OCI-LY7 (cell line): ENCODE measurements at regions not wholly inside any gene's neighbourhood (a gene's known extent, or its start where the extent isn't known, plus 50 kb on each side); places are given as distances from the start of the nearest gene placed in this dataset.
"Not testable (repeated sequence)": the region's sequence is repeated elsewhere in the genome, so short reads cannot be mapped to it uniquely, and the experiment has no call there.

Source experiments
- BruUV-seq: library from RNA; stranded (reverse); fragments of 400-500 nt; replicated peaks from 2 replicates; lab custom pipeline; 2021; lab: Mats Ljungman, UMichigan
- CTCF ChIA-PET: fragments of 300-600 bp; sonication (Branson Sonifier 250); formaldehyde crosslinking; loops from one replicate; lab custom pipeline; 2022; ENCODE audit warnings: antibody characterized with exemption; ENCODE audit not compliant: unreplicated experiment; lab: Charles Lee
- POLR2A ChIA-PET: fragments of 300-600 bp; sonication (Branson Sonifier 250); formaldehyde crosslinking; loops from one replicate; lab custom pipeline; 2022; ENCODE audit warnings: antibody characterized with exemption; lab: Charles Lee
- DNase-seq: peaks from one replicate; pipeline ENCODE4 v3.0.0-alpha.2; 2015; ENCODE audit warnings: low spot score
- H2AFZ ChIP-seq: fragments of 200-600 bp; sonication (generic), shearing (Covaris generic); 2 replicates; pipeline ENCODE4 v1.6.1; 2014; ENCODE audit warnings: mild to moderate bottlenecking, antibody characterized with exemption, low read length, moderate library complexity
- H3K27ac ChIP-seq: fragments of 200-600 bp; sonication (generic); 2 replicates; pipeline ENCODE4 v1.5.1; 2014; ENCODE audit warnings: mixed run types, low read depth, mild to moderate bottlenecking, moderate library complexity, low read length, inconsistent platforms; ENCODE audit not compliant: poor library complexity, severe bottlenecking
- H3K36me3 ChIP-seq: fragments of 200-600 bp; sonication (generic); 2 replicates; pipeline ENCODE4 v1.6.1; 2014; ENCODE audit warnings: mild to moderate bottlenecking, antibody characterized with exemption, low read length, moderate library complexity, mixed read lengths; ENCODE audit not compliant: insufficient read depth
- H3K4me1 ChIP-seq: fragments of 200-600 bp; sonication (generic); 2 replicates; pipeline ENCODE4 v1.5.1; 2014; ENCODE audit warnings: mild to moderate bottlenecking, low read length; ENCODE audit not compliant: insufficient read depth, poor library complexity, severe bottlenecking
- H3K4me2 ChIP-seq: fragments of 200-600 bp; sonication (generic); 2 replicates; pipeline ENCODE4 v1.6.1; 2014; ENCODE audit warnings: mild to moderate bottlenecking, low read length
- H3K4me3 ChIP-seq: fragments of 200-600 bp; sonication (generic); 2 replicates; pipeline ENCODE4 v1.5.1; 2014; ENCODE audit warnings: mild to moderate bottlenecking, low read depth, low read length; ENCODE audit not compliant: poor library complexity, severe bottlenecking
- H3K79me2 ChIP-seq: fragments of 200-600 bp; sonication (generic); 2 replicates; pipeline ENCODE4 v1.6.1; 2016; ENCODE audit warnings: low read depth, mild to moderate bottlenecking, low read length, moderate library complexity, mixed read lengths; ENCODE audit not compliant: insufficient read depth
- H3K9me2 ChIP-seq: fragments of 200-600 bp; sonication (generic); 2 replicates; pipeline ENCODE4 v1.6.1; 2016; ENCODE audit warnings: mild to moderate bottlenecking, low read length, mixed read lengths; ENCODE audit not compliant: insufficient read depth
- H3K9me3 ChIP-seq: fragments of 200-600 bp; sonication (generic); 2 replicates; pipeline ENCODE4 v1.6.1; 2014; ENCODE audit warnings: mild to moderate bottlenecking, mixed run types, low read length, mixed read lengths
- H4K20me1 ChIP-seq: fragments of 200-600 bp; sonication (generic); 2 replicates; pipeline ENCODE4 v1.6.1; 2014; ENCODE audit warnings: mild to moderate bottlenecking, antibody characterized with exemption, low read length, moderate library complexity, mixed read lengths; ENCODE audit not compliant: insufficient read depth
- CTCF ChIP-seq: fragments of 200-600 bp; sonication (generic); conservative IDR thresholded peaks from 2 replicates; pipeline ENCODE4 v1.5.1; 2014; ENCODE audit warnings: mild to moderate bottlenecking, antibody characterized with exemption, low read length, moderate library complexity, mixed read lengths
- EZH2phosphoT487 ChIP-seq: fragments of 200-600 bp; sonication (generic); IDR thresholded peaks from 2 replicates; pipeline ENCODE4 v1.6.1; 2018; ENCODE audit warnings: low read depth, borderline replicate concordance, mild to moderate bottlenecking, mixed run types, antibody characterized with exemption, low read length, moderate library complexity, mixed read lengths
- intact Hi-C: fragments of 100-400 bp; cut with micrococcal nuclease; formaldehyde crosslinking; loops from one replicate; pipeline ENCODE4 v1.10.0; 2022; ENCODE audit not compliant: unreplicated experiment

DNA sequence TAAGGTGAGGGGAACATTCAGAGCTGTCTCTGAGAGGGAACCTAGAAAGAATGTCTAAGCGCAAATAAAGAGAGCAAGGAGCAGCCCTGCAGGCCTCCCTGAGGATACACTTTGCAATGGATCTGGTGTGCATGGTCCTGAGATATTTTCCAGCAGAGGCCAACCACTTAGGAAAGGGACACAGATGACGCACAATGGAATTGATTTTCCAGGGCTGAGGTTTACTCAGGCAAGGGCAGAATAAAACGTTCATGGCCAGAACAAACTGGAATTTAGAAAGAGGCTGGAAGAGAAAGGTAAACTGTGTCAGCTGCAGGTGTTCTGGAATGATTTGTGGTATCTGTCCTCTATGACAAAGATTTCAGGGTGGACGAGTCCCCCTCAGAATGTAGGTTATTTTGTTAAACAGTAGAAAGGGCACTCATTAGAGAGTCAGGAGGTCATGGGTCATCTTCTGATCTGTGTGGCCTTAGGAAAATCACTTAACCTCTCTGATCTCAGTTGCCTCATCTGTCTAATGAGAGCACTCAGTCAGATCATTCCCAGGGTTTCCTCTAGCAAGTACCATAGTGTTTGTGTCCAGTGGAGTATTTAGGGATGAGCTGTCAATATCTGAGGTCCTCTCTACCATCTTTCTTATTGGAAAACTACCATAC is 61.8 kb upstream of the PGBD5 start:
- H3K27ac ChIP-seq, result no peak overlapping the region
- H3K4me3 ChIP-seq, result no peak overlapping the region
- no peaks in the 10 kb centered on the region for H3K9me2 ChIP-seq
- ChIA-PET POLR2A (no interaction called here), CTCF (no interaction called here)
- no peaks in the 10 kb centered on the region for H3K9me3 ChIP-seq
- H3K79me2 ChIP-seq, result no peaks in the 10 kb centered on the region
- no TSS peak for BruUV-seq
- no peak for DNase-seq
- H2AFZ ChIP-seq, result no peak overlapping the region
- no peaks in the 10 kb centered on the region for H3K36me3 ChIP-seq
- no peaks in the 10 kb centered on the region for H3K4me1 ChIP-seq
- TF ChIP-seq EZH2phosphoT487, result no peak
- TF ChIP-seq CTCF, result no peak
- intact Hi-C loops, result no loop called here
- no peak overlapping the region for H3K4me2 ChIP-seq
- H4K20me1 ChIP-seq, result no peaks in the 10 kb centered on the region

DNA sequence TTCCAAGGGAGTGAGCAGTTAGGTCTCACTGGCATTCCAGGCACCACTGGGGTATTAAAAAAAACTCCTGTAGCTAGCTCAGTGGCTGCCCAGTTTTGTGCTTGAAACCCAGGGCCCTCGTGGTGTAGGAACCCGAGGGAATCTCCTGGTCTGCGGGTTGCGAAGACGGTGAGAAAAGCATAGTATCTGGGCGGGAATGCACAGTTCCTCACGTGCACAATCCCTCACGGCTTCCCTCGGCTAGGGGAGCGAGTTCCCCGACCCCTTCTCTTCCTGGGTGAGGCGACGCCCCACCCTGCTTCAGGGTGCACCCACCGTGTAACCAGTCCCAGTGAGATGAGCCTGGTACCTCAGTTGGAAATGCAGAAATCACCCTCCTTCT is 50.5 kb upstream of the PGBD5 start:
- TF ChIP-seq CTCF, result no peak
- no TSS peak for BruUV-seq
- no peak overlapping the region for H3K4me3 ChIP-seq
- POLR2A ChIA-PET, result no interaction called here
- H3K27ac ChIP-seq, result no peak overlapping the region
- DNase-seq, result no peak
- no peaks in the 10 kb centered on the region for H3K36me3 ChIP-seq
- no peaks in the 10 kb centered on the region for H3K79me2 ChIP-seq
- intact Hi-C loops, result no loop called here
- H4K20me1 ChIP-seq, result no peaks in the 10 kb centered on the region
- no peak overlapping the region for H2AFZ ChIP-seq
- no peaks in the 10 kb centered on the region for H3K9me2 ChIP-seq
- no peaks in the 10 kb centered on the region for H3K9me3 ChIP-seq
- no peaks in the 10 kb centered on the region for H3K4me1 ChIP-seq
- no peak overlapping the region for H3K4me2 ChIP-seq
- CTCF ChIA-PET, result no interaction called here

GRCh38 chr1:230475856-230476621 is 49.9 kb upstream of the PGBD5 start:
- DNase-seq, H3K9me2 ChIP-seq, H3K4me1 ChIP-seq, H4K20me1 ChIP-seq, H2AFZ ChIP-seq, intact Hi-C loops, H3K27ac ChIP-seq, H3K9me3 ChIP-seq, CTCF ChIA-PET, H3K79me2 ChIP-seq, H3K4me3 ChIP-seq, BruUV-seq, H3K4me2 ChIP-seq, H3K36me3 ChIP-seq: not testable (repeated sequence)
- POLR2A ChIA-PET, result interaction anchor here (0.6 kb wide), 3 partner anchors 70 to 797 kb away, joined by 3 to 5 read pairs (median 3); no protein-coding TSS in a partner anchor
